Fibroblast of upper back skin (primary cell): ENCODE measurements at regions not wholly inside any gene's neighbourhood (a gene's known extent, or its start where the extent isn't known, plus 50 kb on each side); places are given as distances from the start of the nearest gene placed in this dataset.

Source experiments
- DNase-seq: peaks from one replicate; pipeline ENCODE4 v3.0.0-alpha.2; 2013

GRCh38 chr15:96538491-96538890 lies 208.0 kb downstream of the NR2F2 start:
- DNase-seq = no peak

- DNase-seq = no peak
Observed at GRCh38 chr15:96540283-96540682, 209.8 kb downstream of the NR2F2 start.

DNA sequence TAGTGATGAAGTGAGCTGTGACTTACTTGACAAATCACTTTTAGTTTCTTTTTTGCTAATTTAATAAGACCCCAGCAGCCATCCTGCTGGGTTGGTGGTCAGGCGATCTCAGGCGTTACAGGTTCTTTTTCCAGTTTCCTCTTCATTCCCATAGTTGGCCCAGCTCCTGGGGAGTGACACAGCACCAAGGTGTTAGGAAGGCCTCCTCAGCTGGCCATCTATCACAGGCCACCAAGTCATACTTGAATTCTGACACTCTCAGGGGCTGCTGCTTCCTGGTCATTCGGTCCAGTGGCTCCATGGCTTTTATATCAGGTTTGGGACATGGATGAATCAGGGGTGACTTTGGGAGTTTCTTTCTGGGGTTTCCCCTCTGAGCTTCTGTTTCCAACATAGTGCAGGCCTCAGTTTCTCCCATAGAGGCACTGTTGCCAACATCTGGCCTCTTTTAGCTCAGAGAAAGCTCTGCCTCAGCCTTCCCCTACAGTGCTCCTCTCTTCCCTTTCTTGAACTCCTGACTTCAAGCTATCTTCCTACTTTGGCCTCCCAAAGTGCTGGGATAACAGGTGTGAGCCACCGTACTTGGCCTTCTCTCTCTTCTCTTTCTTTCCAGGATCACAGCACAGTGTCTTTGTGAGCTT lies 211.8 kb downstream of the NR2F2 start:
- DNase-seq = no peak

- DNase-seq = no peak
Observed at GRCh38 chr15:96544162-96544756, 213.8 kb downstream of the NR2F2 start.

- no peak for DNase-seq
Observed at GRCh38 chr15:96549136-96549535, 218.6 kb downstream of the NR2F2 start.

DNA sequence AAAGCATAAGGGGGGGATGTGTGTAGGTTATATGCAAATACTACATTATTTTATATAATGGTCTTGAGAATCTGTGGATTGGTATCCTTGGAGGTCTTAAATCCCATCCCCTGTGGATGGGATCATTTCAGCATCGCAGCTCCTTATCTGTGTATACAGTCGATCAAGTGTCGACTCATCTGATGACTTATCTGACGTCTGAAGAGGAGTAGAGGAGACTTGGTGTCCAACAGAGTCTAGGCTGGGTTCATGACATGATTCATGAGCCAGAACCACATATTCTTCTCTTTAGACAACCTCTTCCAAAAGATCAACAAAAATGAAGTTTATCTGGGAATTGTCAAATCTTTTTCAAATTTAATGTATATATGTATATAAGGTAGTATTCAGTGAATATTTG lies 220.7 kb downstream of the NR2F2 start:
- DNase-seq = no peak

- no peak for DNase-seq
Observed at GRCh38 chr15:96551722-96552121, 221.2 kb downstream of the NR2F2 start.

DNA sequence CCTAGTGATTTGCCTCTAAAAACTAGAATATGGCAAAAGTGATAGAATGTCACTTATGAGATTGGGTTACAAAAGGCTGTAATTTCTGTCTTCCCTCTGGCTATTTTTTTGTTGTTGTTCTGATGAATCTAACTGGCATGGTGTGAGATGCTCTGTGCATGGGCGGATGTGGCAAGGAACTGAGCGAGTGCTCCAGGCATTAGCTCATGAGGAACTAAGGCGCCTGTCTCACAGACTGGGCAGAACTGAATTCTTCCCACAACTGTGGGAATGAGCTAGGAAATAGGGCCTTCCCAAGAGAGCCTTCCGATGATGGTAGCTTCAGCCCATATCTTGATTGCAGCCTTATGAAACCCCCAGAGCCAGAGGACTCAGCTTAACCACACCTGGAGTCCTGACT lies 222.5 kb downstream of the NR2F2 start:
- no peak for DNase-seq

DNA sequence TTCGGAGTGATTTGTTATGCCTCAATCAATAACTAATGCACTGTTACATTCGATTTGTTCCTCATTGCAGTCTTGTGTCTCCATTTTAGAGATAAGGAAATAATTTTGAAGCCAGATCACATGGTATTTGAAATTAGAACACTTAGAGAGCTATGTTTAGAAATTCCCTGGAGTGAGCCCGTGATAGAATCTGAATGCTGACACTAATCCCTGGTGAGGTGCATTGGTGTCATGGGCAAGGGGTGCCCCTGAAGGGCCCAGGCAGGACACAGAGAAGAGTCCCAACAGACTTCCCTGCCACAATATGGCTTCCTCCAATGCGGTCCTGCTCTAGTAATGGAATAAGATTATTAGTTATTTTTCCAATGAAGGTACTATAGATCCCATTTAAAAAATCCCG lies 223.0 kb downstream of the NR2F2 start:
- no peak for DNase-seq

- no peak for DNase-seq
Observed at GRCh38 chr15:96553931-96554330, 223.4 kb downstream of the NR2F2 start.

GRCh38 chr15:96554541-96554940 lies 224.0 kb downstream of the NR2F2 start:
- DNase-seq = no peak

GRCh38 chr15:96559087-96559486 lies 228.6 kb downstream of the NR2F2 start:
- no peak for DNase-seq

DNA sequence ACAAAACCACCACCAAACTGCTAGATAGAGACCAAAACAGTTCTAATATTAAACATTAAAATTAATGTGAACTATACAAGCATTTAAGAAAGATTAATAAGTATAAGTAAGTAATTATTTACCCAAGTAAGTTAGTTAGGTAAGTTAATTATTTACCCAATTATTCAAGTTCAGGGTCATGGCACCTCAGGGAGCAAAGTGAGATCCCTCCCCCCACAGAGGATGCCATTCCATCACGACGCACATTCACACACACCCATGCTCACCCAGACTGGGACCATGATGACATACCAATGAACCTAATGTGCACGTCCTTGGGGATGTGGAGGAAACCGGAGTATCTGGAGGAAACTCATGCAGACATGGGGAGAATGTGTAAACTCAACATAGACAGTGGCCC lies 229.1 kb downstream of the NR2F2 start:
- no peak for DNase-seq

GRCh38 chr15:96560246-96560895 lies 229.9 kb downstream of the NR2F2 start:
- peak; percentile 4 for DNase-seq

- DNase-seq = no peak
Observed at GRCh38 chr15:96561593-96561992, 231.1 kb downstream of the NR2F2 start.

GRCh38 chr15:96564546-96564945 lies 234.0 kb downstream of the NR2F2 start:
- DNase-seq = no peak

- DNase-seq = no peak
Observed at GRCh38 chr15:96565266-96565665, 234.8 kb downstream of the NR2F2 start.

DNA sequence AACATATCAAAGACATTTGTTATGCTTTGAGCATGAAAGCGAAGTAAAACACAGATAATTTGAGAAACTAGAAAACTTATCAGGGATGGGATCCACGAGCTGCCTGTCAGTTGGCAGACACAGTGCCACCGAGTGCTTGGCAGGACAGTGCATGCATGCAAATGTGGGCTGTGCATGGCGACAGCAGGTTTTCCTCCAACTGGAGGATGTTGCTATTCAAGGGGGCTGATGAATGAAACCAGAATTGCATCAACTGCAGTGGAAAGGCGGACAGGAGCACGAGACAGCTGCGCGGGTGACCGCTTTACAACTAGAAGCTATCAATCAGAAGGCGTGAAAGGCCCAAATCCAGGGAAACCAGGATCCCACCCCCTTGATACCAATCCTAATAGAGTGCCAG lies 244.3 kb downstream of the NR2F2 start:
- DNase-seq = no peak

DNA sequence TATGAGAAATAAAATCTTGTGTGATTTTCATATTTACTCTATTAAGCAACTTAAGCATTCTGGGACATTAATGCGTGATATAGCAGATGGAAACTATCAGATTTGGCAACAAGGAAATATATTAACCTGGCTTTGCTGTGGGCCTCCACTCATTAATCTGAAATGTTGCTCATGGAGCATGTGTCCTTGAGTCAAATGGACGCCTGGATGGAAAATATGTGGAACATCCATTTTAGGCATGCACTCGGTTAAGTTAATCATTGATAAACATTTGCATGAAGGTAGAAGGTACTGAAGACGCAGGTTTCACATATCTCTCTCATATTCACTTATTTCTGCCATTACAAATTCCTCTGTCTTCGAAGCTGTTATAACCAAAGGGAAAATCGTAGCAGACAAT lies 246.1 kb downstream of the NR2F2 start:
- no peak for DNase-seq

GRCh38 chr15:96578393-96578792 lies 247.9 kb downstream of the NR2F2 start:
- DNase-seq = no peak

DNA sequence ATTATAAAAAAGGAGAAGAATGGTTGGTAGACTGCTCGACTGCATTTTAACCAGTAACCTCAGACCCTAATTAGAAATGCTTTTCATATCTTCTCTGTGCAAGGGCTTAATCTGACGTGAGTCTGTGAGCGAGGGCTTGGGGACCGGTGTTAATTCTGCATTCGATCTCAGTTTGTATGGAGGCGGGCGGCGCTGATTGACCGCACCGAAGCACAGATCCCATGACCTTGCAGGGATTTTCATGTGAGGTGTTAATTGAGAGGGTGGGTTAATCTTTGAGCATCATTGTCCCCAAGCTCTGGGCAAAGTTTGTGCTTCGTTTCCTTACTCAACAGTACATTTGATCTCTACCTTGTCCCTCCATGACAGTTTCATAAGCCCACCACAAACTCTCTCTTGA lies 250.9 kb downstream of the NR2F2 start:
- DNase-seq = no peak

- no peak for DNase-seq
Observed at GRCh38 chr15:96582473-96582872, 252.0 kb downstream of the NR2F2 start.

DNA sequence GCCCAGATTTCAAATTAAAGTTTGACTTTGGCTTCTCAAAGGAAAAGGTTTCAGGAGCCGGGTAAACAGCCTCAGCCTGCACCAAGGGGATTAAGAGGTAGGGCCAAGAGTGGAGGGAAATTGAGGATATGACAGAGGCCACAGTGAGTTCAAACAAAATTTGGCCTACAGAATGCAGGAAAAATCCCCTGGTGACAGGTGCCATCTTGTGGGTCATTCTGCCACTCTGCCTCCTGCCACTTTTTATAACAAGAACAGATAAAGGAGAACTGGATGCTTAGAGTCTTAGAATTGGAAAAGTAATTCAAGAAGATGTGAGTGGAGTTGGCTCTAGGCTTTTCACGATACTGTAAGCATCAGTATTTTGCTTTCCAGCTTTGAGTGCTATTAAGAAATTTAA lies 253.2 kb downstream of the NR2F2 start:
- DNase-seq = no peak

- peak; percentile 8 for DNase-seq
Observed at GRCh38 chr15:96585484-96586386, 255.2 kb downstream of the NR2F2 start.
